A673 (cell line): ENCODE measurements at regions not wholly inside any gene's neighbourhood (a gene's known extent, or its start where the extent isn't known, plus 50 kb on each side); places are given as distances from the start of the nearest gene placed in this dataset.

Experiments used
- BruUV-seq: library from RNA; stranded (reverse); fragments of 400-500 nt; replicated peaks from 2 replicates; lab custom pipeline; 2021; lab: Mats Ljungman, UMichigan
- CTCF ChIA-PET: fragments of 300-600 bp; sonication (Branson Sonifier 250); formaldehyde crosslinking; loops from one replicate; lab custom pipeline; 2022; ENCODE audit warnings: antibody characterized with exemption; lab: Charles Lee
- POLR2A ChIA-PET: fragments of 300-600 bp; sonication (Branson Sonifier 250); formaldehyde crosslinking; loops from one replicate; lab custom pipeline; 2022; ENCODE audit warnings: antibody characterized with exemption; ENCODE audit not compliant: low non-redundant PET; lab: Charles Lee
- DNase-seq: peaks from one replicate; pipeline ENCODE4 v3.0.0-alpha.2; 2015; ENCODE audit warnings: low spot score
- H3K27ac ChIP-seq: fragments of 200-600 bp; sonication (generic); 2 replicates; pipeline ENCODE4 v1.5.1; 2016; ENCODE audit warnings: mixed run types, low read depth, mild to moderate bottlenecking, mixed read lengths, antibody characterized with exemption, low read length; ENCODE audit not compliant: poor library complexity, severe bottlenecking
- H3K27me3 ChIP-seq: fragments of 200-600 bp; sonication (generic); replicated peaks from 2 replicates; pipeline ENCODE4 v1.6.1; 2017; ENCODE audit warnings: mixed run types, low read depth, mild to moderate bottlenecking, mixed read lengths, antibody characterized with exemption, low read length; ENCODE audit not compliant: insufficient read depth, poor library complexity
- H3K36me3 ChIP-seq: fragments of 200-600 bp; sonication (generic); 2 replicates; pipeline ENCODE4 v1.6.1; 2016; ENCODE audit warnings: mixed run types, mild to moderate bottlenecking, mixed read lengths, antibody characterized with exemption, low read length; ENCODE audit not compliant: insufficient read depth, poor library complexity, severe bottlenecking
- H3K4me1 ChIP-seq: fragments of 200-600 bp; sonication (generic); 2 replicates; pipeline ENCODE4 v1.6.1; 2017; ENCODE audit warnings: mixed run types, mild to moderate bottlenecking, mixed read lengths, antibody characterized with exemption, low read length; ENCODE audit not compliant: insufficient read depth, poor library complexity, severe bottlenecking
- H3K4me3 ChIP-seq: fragments of 200-600 bp; sonication (generic); 2 replicates; pipeline ENCODE4 v1.5.1; 2016; ENCODE audit warnings: low read depth, mixed run types, mild to moderate bottlenecking, mixed read lengths, low read length; ENCODE audit not compliant: poor library complexity, severe bottlenecking
- H3K9me3 ChIP-seq: fragments of 200-600 bp; sonication (generic); 2 replicates; pipeline ENCODE4 v1.6.1; 2016; ENCODE audit warnings: mixed run types, low read depth, mild to moderate bottlenecking, mixed read lengths, antibody characterized with exemption, low read length; ENCODE audit not compliant: poor library complexity, severe bottlenecking
- CTCF ChIP-seq: fragments of 300-800, 200-600 bp; sonication (generic); conservative IDR thresholded peaks from 2 replicates; pipeline ENCODE4 v1.5.1; 2017; ENCODE audit warnings: low read depth, mild to moderate bottlenecking, antibody characterized with exemption, low read length, moderate library complexity, mixed read lengths
- EZH2 ChIP-seq: fragments of 200-600 bp; sonication (generic); IDR thresholded peaks from 2 replicates; pipeline ENCODE4 v1.6.1; 2017; ENCODE audit warnings: borderline replicate concordance, low read depth, mild to moderate bottlenecking, mixed read lengths, antibody characterized with exemption, low read length; ENCODE audit not compliant: poor library complexity, severe bottlenecking
- intact Hi-C: fragments of 100-400 bp; cut with micrococcal nuclease; formaldehyde crosslinking; loops from one replicate; pipeline ENCODE4 v1.10.0; 2022; ENCODE audit not compliant: unreplicated experiment

DNA sequence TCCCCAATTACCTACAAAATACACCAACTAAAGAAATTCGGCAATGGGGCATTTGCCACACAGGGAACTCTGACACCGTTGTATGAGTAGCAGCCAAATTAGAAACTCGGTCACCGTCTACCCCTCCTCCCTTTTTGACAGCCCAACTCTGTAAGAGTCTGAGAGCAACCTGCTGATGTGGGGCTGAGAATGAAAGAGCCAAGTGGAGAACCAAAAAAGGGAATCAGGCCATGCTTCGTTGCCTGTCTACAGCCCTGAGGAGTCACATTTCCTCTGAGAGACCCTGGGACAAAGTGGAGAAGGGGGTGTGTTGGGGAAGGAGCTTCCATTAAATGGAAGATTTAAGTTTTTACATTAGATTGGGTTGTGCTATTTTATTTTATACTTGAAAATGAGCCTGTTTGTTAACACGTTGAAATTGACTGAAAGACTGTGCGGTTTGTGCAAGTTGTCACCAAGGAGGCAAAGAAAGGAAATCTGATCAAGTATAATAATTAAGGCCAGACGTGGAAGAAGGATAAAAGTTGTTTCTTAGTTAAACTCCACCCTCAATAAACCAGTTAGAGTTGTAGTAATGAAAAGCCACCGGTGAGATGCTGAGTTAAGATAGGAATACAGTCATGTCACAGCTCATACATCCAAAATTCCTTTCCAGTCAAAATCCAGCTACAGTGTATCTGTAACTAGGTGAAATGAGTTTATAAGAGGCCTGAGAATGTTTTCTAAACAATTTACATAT, 131.7 kb upstream of the CREB1 start:
- CTCF ChIA-PET = no interaction called here
- Histone ChIP-seq H3K27me3 (no peaks in the 10 kb centered on the region), H3K36me3 (no peaks in the 10 kb centered on the region), H3K27ac (no peak overlapping the region), H3K4me1 (no peaks in the 10 kb centered on the region), H3K4me3 (no peak overlapping the region), H3K9me3 (no peaks in the 10 kb centered on the region)
- DNase-seq = no peak
- POLR2A ChIA-PET = no interaction called here
- intact Hi-C loops = no loop called here
- TF ChIP-seq EZH2 = no peak
- no TSS peak for BruUV-seq

GRCh38 chr2:207399301-207399700, 130.5 kb upstream of the CREB1 start:
- intact Hi-C loops = no loop called here
- H3K4me3 ChIP-seq = no peak overlapping the region
- BruUV-seq = no TSS peak
- POLR2A ChIA-PET = no interaction called here
- DNase-seq = no peak
- CTCF ChIA-PET = no interaction called here
- no peaks in the 10 kb centered on the region for H3K4me1 ChIP-seq
- TF ChIP-seq CTCF = no peak
- TF ChIP-seq EZH2 = no peak
- no peaks in the 10 kb centered on the region for H3K27me3 ChIP-seq
- H3K27ac ChIP-seq = no peak overlapping the region
- no peaks in the 10 kb centered on the region for H3K9me3 ChIP-seq
- H3K36me3 ChIP-seq = no peaks in the 10 kb centered on the region

- CTCF ChIA-PET = no interaction called here
- TF ChIP-seq CTCF (no peak), EZH2 (no peak)
- POLR2A ChIA-PET = no interaction called here
- Histone ChIP-seq H3K4me1 (no peaks in the 10 kb centered on the region), H3K36me3 (no peaks in the 10 kb centered on the region), H3K27ac (no peak overlapping the region), H3K9me3 (no peaks in the 10 kb centered on the region), H3K4me3 (no peak overlapping the region), H3K27me3 (no peaks in the 10 kb centered on the region)
- intact Hi-C loops = no loop called here
- no peak for DNase-seq
- no TSS peak for BruUV-seq
Observed at GRCh38 chr2:207401338-207401737, 128.4 kb upstream of the CREB1 start.

- DNase-seq = no peak
- Histone ChIP-seq H3K27ac (no peak overlapping the region), H3K4me3 (no peak overlapping the region), H3K36me3 (no peaks in the 10 kb centered on the region), H3K9me3 (no peaks in the 10 kb centered on the region), H3K27me3 (no peaks in the 10 kb centered on the region), H3K4me1 (no peaks in the 10 kb centered on the region)
- TF ChIP-seq CTCF = no peak
- no peak for TF ChIP-seq EZH2
- intact Hi-C loops = no loop called here
- POLR2A ChIA-PET = no interaction called here
- CTCF ChIA-PET = no interaction called here
- no TSS peak for BruUV-seq
Observed at GRCh38 chr2:207403141-207403540, 126.6 kb upstream of the CREB1 start.
